A673 (cell line): ENCODE measurements at regions not wholly inside any gene's neighbourhood (a gene's known extent, or its start where the extent isn't known, plus 50 kb on each side); places are given as distances from the start of the nearest gene placed in this dataset.

Experiments
- CTCF ChIP-seq: fragments of 300-800, 200-600 bp; sonication (generic); conservative IDR thresholded peaks from 2 replicates; pipeline ENCODE4 v1.5.1; 2017; ENCODE audit warnings: low read depth, mild to moderate bottlenecking, antibody characterized with exemption, low read length, moderate library complexity, mixed read lengths
- EZH2 ChIP-seq: fragments of 200-600 bp; sonication (generic); IDR thresholded peaks from 2 replicates; pipeline ENCODE4 v1.6.1; 2017; ENCODE audit warnings: borderline replicate concordance, low read depth, mild to moderate bottlenecking, mixed read lengths, antibody characterized with exemption, low read length; ENCODE audit not compliant: poor library complexity, severe bottlenecking

GRCh38 chr3:41143421-41144031, 55.8 kb upstream of the CTNNB1 start:
- no peak for TF ChIP-seq CTCF
- no peak for TF ChIP-seq EZH2
